ENCODE measurements at regions not wholly inside any gene's neighbourhood (a gene's known extent, or its start where the extent isn't known, plus 50 kb on each side); places are given as distances from the start of the nearest gene placed in this dataset.
"Not testable (repeated sequence)": the region's sequence is repeated elsewhere in the genome, so short reads cannot be mapped to it uniquely, and the experiment has no call there.

GRCh38 chr5:102682101-102682647 is 72.9 kb upstream of the PAM start (continued):
- TF ChIP-seq PHF8 (conservative IDR thresholded peaks at IDR 0.05; ENCODE audit: low read depth, low read length): no peak
- TF ChIP-seq MAX (IDR thresholded peaks at IDR 0.05): no peak
- no peak for TF ChIP-seq SRF (IDR thresholded peaks at IDR 0.05; ENCODE audit: low read depth, low read length)
- TF ChIP-seq CHD2 (IDR thresholded peaks at IDR 0.05; ENCODE audit: low read length): no peak
- TF ChIP-seq JUN (IDR thresholded peaks at IDR 0.05; ENCODE audit: low read depth, low read length): no peak
- no peak for TF ChIP-seq SP4 (IDR thresholded peaks at IDR 0.05; ENCODE audit: low read length)
- TF ChIP-seq ASH2L (IDR thresholded peaks at IDR 0.05; ENCODE audit: low read length): no peak
- TF ChIP-seq CTCF (IDR thresholded peaks at IDR 0.05; ENCODE audit: control extremely low read depth in 1 of 3, insufficient read depth in 1 of 3, low read depth in 1 of 3, low read length in 3 of 3): no peak

GRCh38 chr5:102688076-102688475 is 67.0 kb upstream of the PAM start:
- H3K56ac ChIP-seq (replicated peaks; ENCODE audit: insufficient read length, low read depth, low read length); H4K91ac ChIP-seq (replicated peaks; ENCODE audit: insufficient read length, low read length); H4K8ac ChIP-seq (ENCODE audit: extremely low read depth, insufficient read depth, low read length); H2BK15ac ChIP-seq (ENCODE audit: low read length); CTCF ChIA-PET (ENCODE audit: partially characterized antibody); H3K18ac ChIP-seq (ENCODE audit: extremely low read depth, low read length); H3K79me2 ChIP-seq (ENCODE audit: control insufficient read depth in 1 of 2, insufficient read depth in 2 of 2, low read length in 2 of 2); H2BK12ac ChIP-seq (ENCODE audit: low read depth, low read length); H4K20me1 ChIP-seq (replicated peaks in 1 of 2; ENCODE audit: control insufficient read depth in 1 of 2, insufficient read depth in 2 of 2, low read length in 2 of 2); H3K9ac ChIP-seq (replicated peaks in 1 of 4; ENCODE audit: extremely low read depth in 1 of 4, low read depth in 3 of 4, low read length in 3 of 4); H3K23ac ChIP-seq (ENCODE audit: insufficient read length); H3K27ac ChIP-seq (ENCODE audit: low read depth, low read length); H3K4ac ChIP-seq (replicated peaks; ENCODE audit: insufficient read length, low read depth, low read length); H3K14ac ChIP-seq (ENCODE audit: insufficient read length); H2AK5ac ChIP-seq (ENCODE audit: low read depth, low read length); H3K4me1 ChIP-seq (replicated peaks in 1 of 4; ENCODE audit: control insufficient read depth in 3 of 4, insufficient read depth in 4 of 4, low read length in 3 of 4); H3K27me3 ChIP-seq (replicated peaks in 1 of 4; ENCODE audit: control insufficient read depth in 3 of 4, extremely low read depth in 1 of 4, insufficient read depth in 3 of 4, low read length in 3 of 4); H2BK5ac ChIP-seq (ENCODE audit: low read depth, low read length); FAIRE-seq; H2BK120ac ChIP-seq (replicated peaks; ENCODE audit: low read depth, low read length); H4K5ac ChIP-seq (ENCODE audit: insufficient read length, low read depth, low read length); DNase-seq (ENCODE audit: low read depth in 1 of 2, low spot score in 2 of 2); H3K79me1 ChIP-seq (ENCODE audit: low read depth, low read length); POLR2A ChIA-PET (ENCODE audit: partially characterized antibody); H2BK20ac ChIP-seq (ENCODE audit: low read length); H3K4me2 ChIP-seq (ENCODE audit: insufficient read depth in 1 of 2, low read depth in 2 of 2, low read length in 2 of 2); H3K36me3 ChIP-seq (ENCODE audit: control insufficient read depth in 2 of 4, insufficient read depth in 4 of 4, low read length in 3 of 4); H2AFZ ChIP-seq (ENCODE audit: low read length); H3K4me3 ChIP-seq (ENCODE audit: extremely low read depth in 1 of 4, insufficient read depth in 2 of 4, low read depth in 3 of 4, low read length in 4 of 4); H3K23me2 ChIP-seq (ENCODE audit: low read depth, low read length): not testable (repeated sequence)
- 94% methylated on average over 7 of the region's 7 CpGs; no CpG with 5 or more reads in 1 of the 2 experiments for WGBS, 2 experiments (ENCODE audit: extremely low coverage in 1 of 2, insufficient coverage in 1 of 2, insufficient read length in 1 of 2, insufficient replicate concordance in 2 of 2, low coverage in 1 of 2, low lambda C conversion rate in 2 of 2, missing lambda C conversion rate in 1 of 2)
- peaks cover 16 to 18% of the 10 kb centered on the region in 2 experiments for H3K9me3 ChIP-seq (ENCODE audit: insufficient read depth in 2 of 2, low read depth in 1 of 2, low read length in 1 of 2)
